Prostate gland (tissue), 2 donors: ENCODE measurements at regions not wholly inside any gene's neighbourhood (a gene's known extent, or its start where the extent isn't known, plus 50 kb on each side); places are given as distances from the start of the nearest gene placed in this dataset.

Source experiments
- POLR2A ChIP-seq: fragments of 450-650 bp; IDR thresholded peaks from one replicate; pipeline ENCODE4 v1.6.1; 2016; ENCODE audit warnings: antibody characterized with exemption, mild to moderate bottlenecking
- POLR2AphosphoS5 ChIP-seq: sonication (generic); formaldehyde crosslinking; IDR thresholded peaks from one replicate; pipeline ENCODE4 v1.6.1; 2017; ENCODE audit warnings: antibody characterized with exemption
- TF ChIP-seq, protein P1 (sequence below), 4 experiments: fragments of 200-600 bp in 2 of 4; fragments of 450-650 bp in 2 of 4; sonication (generic) in 2 of 4; IDR thresholded peaks; 1 replicate in 3 of 4; 2 replicates in 1 of 4; pipeline ENCODE4 v1.5.1; 2016 to 2019; ENCODE audit warnings: antibody characterized with exemption in 4 of 4, mild to moderate bottlenecking in 2 of 4, moderate library complexity in 2 of 4

DNA sequence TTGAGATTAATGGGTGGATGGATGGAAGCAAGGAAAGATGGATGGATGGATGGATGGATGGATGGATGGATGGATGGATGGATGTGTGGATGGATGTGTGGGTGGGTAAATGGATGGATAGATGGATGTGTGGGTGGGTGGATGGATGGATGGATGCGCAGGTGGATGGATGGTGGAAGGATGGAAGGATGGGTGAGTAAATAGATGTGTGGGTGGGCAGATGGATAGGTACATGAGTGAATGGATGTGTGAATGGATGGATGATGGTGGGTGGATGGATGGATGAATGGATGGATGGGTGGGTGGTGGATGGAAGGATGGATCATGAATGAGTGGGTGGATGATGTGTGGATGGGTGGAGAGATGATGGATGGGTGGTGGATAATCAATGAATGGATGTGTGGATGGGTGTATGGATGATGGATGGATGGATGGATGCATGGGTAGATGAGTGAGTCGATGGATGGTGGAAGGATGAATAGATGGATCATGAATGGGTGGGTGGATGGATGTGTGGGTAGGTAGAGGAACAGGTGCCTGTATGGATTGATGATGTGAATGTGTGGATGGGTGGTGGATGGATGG, 375.2 kb downstream of the BRD1 start:
- TF ChIP-seq POLR2A (no peak), POLR2AphosphoS5 (no peak)
- TF ChIP-seq, protein P1, sequence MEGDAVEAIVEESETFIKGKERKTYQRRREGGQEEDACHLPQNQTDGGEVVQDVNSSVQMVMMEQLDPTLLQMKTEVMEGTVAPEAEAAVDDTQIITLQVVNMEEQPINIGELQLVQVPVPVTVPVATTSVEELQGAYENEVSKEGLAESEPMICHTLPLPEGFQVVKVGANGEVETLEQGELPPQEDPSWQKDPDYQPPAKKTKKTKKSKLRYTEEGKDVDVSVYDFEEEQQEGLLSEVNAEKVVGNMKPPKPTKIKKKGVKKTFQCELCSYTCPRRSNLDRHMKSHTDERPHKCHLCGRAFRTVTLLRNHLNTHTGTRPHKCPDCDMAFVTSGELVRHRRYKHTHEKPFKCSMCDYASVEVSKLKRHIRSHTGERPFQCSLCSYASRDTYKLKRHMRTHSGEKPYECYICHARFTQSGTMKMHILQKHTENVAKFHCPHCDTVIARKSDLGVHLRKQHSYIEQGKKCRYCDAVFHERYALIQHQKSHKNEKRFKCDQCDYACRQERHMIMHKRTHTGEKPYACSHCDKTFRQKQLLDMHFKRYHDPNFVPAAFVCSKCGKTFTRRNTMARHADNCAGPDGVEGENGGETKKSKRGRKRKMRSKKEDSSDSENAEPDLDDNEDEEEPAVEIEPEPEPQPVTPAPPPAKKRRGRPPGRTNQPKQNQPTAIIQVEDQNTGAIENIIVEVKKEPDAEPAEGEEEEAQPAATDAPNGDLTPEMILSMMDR (IDR thresholded peaks at IDR 0.05): no peak
